ENCODE measurements at regions not wholly inside any gene's neighbourhood (a gene's known extent, or its start where the extent isn't known, plus 50 kb on each side); places are given as distances from the start of the nearest gene placed in this dataset.

GRCh38 chr6:19301980-19302379, 535.2 kb upstream of the ID4 start:
- TF ChIP-seq CTCF (IDR thresholded peaks at IDR 0.05; ENCODE audit: poor library complexity, severe bottlenecking) (no peak), POLR2AphosphoS5 (IDR thresholded peaks at IDR 0.05) (no peak)
